MCF 10A (cell line): ENCODE measurements at regions not wholly inside any gene's neighbourhood (a gene's known extent, or its start where the extent isn't known, plus 50 kb on each side); places are given as distances from the start of the nearest gene placed in this dataset.

Source experiments
- BruUV-seq: library from RNA; stranded (reverse); fragments of 400-500 nt; replicated peaks from 2 replicates; lab custom pipeline; 2021; lab: Mats Ljungman, UMichigan
- CTCF ChIA-PET: fragments of 300-600 bp; sonication (Branson Sonifier 250); formaldehyde crosslinking; extraction: SDS; loops from one replicate; lab custom pipeline; 2021; ENCODE audit warnings: antibody characterized with exemption, inconsistent platforms; lab: Yijun Ruan, JAX
- POLR2A ChIA-PET: fragments of 300-600, 350-650 bp; sonication (Branson Sonifier 250); formaldehyde crosslinking; extraction: SDS; loops from one replicate; lab custom pipeline; 2020; ENCODE audit warnings: antibody characterized with exemption, inconsistent platforms; lab: Yijun Ruan, JAX
- DNase-seq: peaks from one replicate; pipeline ENCODE4 v3.0.0-alpha.2; 2018; ENCODE audit not compliant: unreplicated experiment
- H3K27ac Mint-ChIP-seq: one replicate; pipeline ENCODE4 v1.8.0; 2022; ENCODE audit warnings: mild to moderate bottlenecking, low read depth, mixed read lengths; ENCODE audit not compliant: unreplicated experiment
- H3K27me3 Mint-ChIP-seq: one replicate; pipeline ENCODE4 v1.8.0; 2022; ENCODE audit warnings: mixed read lengths; ENCODE audit not compliant: insufficient read depth, unreplicated experiment
- H3K36me3 Mint-ChIP-seq: one replicate; pipeline ENCODE4 v1.8.0; 2022; ENCODE audit warnings: mild to moderate bottlenecking, moderate library complexity, mixed read lengths; ENCODE audit not compliant: insufficient read depth, unreplicated experiment
- H3K4me1 Mint-ChIP-seq: one replicate; pipeline ENCODE4 v1.8.0; 2022; ENCODE audit warnings: mixed read lengths; ENCODE audit not compliant: insufficient read depth, unreplicated experiment
- H3K4me3 Mint-ChIP-seq: one replicate; pipeline ENCODE4 v1.8.0; 2022; ENCODE audit warnings: mild to moderate bottlenecking, moderate library complexity, mixed read lengths; ENCODE audit not compliant: unreplicated experiment
- H3K9me3 Mint-ChIP-seq: one replicate; pipeline ENCODE4 v1.8.0; 2022; ENCODE audit warnings: mixed read lengths; ENCODE audit not compliant: unreplicated experiment
- intact Hi-C: fragments of 100-400 bp; cut with micrococcal nuclease; formaldehyde crosslinking; loops from 2 replicates; pipeline ENCODE4 v1.14.1; 2022
- TF ChIP-seq, protein P1 (sequence below): fragments of 200-600 bp; IDR thresholded peaks from one replicate; pipeline ENCODE4 v1.8.0; 2022; ENCODE audit warnings: antibody characterized with exemption, mild to moderate bottlenecking; ENCODE audit not compliant: unreplicated experiment

- POLR2A ChIA-PET: no interaction called here
- TF ChIP-seq, protein P1, sequence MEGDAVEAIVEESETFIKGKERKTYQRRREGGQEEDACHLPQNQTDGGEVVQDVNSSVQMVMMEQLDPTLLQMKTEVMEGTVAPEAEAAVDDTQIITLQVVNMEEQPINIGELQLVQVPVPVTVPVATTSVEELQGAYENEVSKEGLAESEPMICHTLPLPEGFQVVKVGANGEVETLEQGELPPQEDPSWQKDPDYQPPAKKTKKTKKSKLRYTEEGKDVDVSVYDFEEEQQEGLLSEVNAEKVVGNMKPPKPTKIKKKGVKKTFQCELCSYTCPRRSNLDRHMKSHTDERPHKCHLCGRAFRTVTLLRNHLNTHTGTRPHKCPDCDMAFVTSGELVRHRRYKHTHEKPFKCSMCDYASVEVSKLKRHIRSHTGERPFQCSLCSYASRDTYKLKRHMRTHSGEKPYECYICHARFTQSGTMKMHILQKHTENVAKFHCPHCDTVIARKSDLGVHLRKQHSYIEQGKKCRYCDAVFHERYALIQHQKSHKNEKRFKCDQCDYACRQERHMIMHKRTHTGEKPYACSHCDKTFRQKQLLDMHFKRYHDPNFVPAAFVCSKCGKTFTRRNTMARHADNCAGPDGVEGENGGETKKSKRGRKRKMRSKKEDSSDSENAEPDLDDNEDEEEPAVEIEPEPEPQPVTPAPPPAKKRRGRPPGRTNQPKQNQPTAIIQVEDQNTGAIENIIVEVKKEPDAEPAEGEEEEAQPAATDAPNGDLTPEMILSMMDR: no peak
Observed at GRCh38 chrX:39497702-39498265, 600.0 kb downstream of the BCOR start.

DNA sequence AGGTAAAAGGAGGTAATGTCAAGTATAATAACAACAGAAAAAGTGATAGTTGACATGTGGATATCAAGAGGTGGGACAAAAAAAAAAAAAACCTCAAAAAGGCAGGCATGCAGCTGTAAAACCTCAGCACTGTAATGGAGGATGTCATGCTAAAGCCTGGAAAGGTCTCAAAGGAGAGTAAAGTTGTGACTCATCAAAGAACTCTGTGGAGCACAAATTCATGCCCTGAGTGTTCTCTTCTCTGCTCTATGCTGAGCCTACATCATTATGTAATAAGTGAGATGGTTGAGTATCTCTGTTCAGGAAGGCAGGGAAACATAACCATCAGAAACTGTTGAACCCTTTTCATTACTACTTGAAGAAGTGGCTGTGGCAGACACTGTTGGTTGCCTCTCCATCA, 597.8 kb downstream of the BCOR start:
- no peak for DNase-seq
- TF ChIP-seq, protein P1: no peak
- no TSS peak for BruUV-seq
- CTCF ChIA-PET: no interaction called here
- Mint-ChIP-seq H3K36me3 (no peaks in the 10 kb centered on the region), H3K4me1 (no peaks in the 10 kb centered on the region), H3K27me3 (peaks cover 63% of the 10 kb centered on the region), H3K4me3 (no peak overlapping the region), H3K9me3 (no peaks in the 10 kb centered on the region), H3K27ac (no peak overlapping the region)
- POLR2A ChIA-PET: no interaction called here
- intact Hi-C loops: no loop called here

More at GRCh38 chrX:39497702-39498265, 600.0 kb downstream of the BCOR start:
- no peak overlapping the region for H3K27ac Mint-ChIP-seq
- peaks cover under 1% of the 10 kb centered on the region for H3K4me1 Mint-ChIP-seq
- no peak overlapping the region for H3K4me3 Mint-ChIP-seq
- CTCF ChIA-PET: no interaction called here
- DNase-seq: no peak
- peaks cover 57% of the 10 kb centered on the region for H3K27me3 Mint-ChIP-seq
- intact Hi-C loops: no loop called here
- H3K36me3 Mint-ChIP-seq: no peaks in the 10 kb centered on the region
- BruUV-seq: no TSS peak
- no peaks in the 10 kb centered on the region for H3K9me3 Mint-ChIP-seq

DNA sequence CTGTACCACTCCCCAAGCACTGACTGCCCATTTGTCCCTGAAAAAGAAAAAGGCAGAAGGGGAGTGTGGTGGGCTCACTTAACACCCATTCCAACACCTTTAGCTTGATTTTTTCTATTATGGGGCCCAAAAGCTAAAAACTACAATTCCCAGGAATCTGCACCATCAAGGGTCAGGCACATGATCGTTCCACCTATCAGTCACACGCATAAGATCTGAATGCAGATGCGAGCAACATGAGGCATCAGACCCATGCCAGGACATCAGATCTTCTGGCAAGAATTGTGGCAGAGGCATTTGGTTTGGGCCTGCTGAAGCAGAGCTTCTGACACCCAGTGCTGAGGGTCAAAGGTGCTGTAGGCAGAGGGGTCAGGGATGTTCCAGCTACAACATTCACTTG, 595.9 kb downstream of the BCOR start:
- ChIA-PET POLR2A (no interaction called here), CTCF (interaction anchor here (0.6 to 0.8 kb wide), 2 partner anchors 12 to 533 kb away, joined by 3 to 5 read pairs; no protein-coding TSS in a partner anchor)
- DNase-seq: no peak
- Mint-ChIP-seq H3K9me3 (no peaks in the 10 kb centered on the region), H3K27me3 (peaks cover 55% of the 10 kb centered on the region), H3K4me3 (no peak overlapping the region), H3K27ac (no peak overlapping the region), H3K4me1 (no peaks in the 10 kb centered on the region), H3K36me3 (no peaks in the 10 kb centered on the region)
- intact Hi-C loops: no loop called here
- TF ChIP-seq, protein P1: no peak
- no TSS peak for BruUV-seq

DNA sequence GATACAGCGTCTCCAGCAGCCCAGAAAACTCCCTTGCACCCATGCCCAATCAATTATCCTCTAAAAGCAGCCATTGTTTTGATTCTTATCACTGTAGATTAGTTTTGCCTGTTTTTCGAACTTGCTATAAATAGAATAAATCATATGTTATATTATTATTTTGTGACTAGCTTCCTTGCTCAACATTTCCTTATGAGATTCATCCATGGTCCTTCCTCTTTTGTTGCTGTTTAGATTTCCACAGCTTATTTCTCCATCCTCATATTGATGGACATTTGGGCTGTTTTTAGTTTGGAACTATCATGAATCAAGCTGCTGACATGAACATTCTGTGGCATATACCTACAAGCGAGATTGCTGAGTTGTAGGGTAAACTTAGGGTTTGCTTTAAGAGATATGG, 595.3 kb downstream of the BCOR start:
- DNase-seq: no peak
- BruUV-seq: no TSS peak

More for the DNA sequence above, 595.3 kb downstream of the BCOR start:
- TF ChIP-seq, protein P1: no peak
- H3K4me1 Mint-ChIP-seq: no peaks in the 10 kb centered on the region
- intact Hi-C loops: no loop called here
- no peaks in the 10 kb centered on the region for H3K36me3 Mint-ChIP-seq
- H3K4me3 Mint-ChIP-seq: no peak overlapping the region
- POLR2A ChIA-PET: no interaction called here
- H3K27me3 Mint-ChIP-seq: peaks cover 48% of the 10 kb centered on the region
- no peaks in the 10 kb centered on the region for H3K9me3 Mint-ChIP-seq
- CTCF ChIA-PET: interaction anchor here (0.8 kb wide), 2 partner anchors 9 to 12 kb away, joined by 3 read pairs; no protein-coding TSS in a partner anchor
- no peak overlapping the region for H3K27ac Mint-ChIP-seq
